HL-60 (cell line): ENCODE measurements at regions not wholly inside any gene's neighbourhood (a gene's known extent, or its start where the extent isn't known, plus 50 kb on each side); places are given as distances from the start of the nearest gene placed in this dataset.

Source experiments
- POLR2AphosphoS5 ChIP-seq: IDR thresholded peaks from 2 replicates; pipeline ENCODE4 v1.6.1; 2012; ENCODE audit warnings: low read depth
- TF ChIP-seq, protein P1 (sequence below): IDR thresholded peaks from one replicate; pipeline ENCODE4 v1.5.1; 2011; ENCODE audit warnings: low read length, control low read depth, inconsistent platforms; ENCODE audit not compliant: insufficient read depth

DNA sequence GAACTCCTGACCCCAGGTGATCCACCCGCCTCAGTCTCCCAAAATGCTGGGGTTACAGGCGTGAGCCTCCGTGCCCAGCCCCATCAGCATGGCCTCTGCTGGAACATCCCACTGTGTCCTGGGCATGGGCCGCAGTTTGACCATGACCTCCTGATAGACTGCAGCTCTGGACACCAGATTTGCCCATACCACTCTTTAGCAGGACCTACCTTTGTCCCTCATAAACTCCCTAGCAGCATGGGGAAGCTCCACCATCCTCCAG is 92.6 kb downstream of the MYCN start:
- TF ChIP-seq, protein P1, sequence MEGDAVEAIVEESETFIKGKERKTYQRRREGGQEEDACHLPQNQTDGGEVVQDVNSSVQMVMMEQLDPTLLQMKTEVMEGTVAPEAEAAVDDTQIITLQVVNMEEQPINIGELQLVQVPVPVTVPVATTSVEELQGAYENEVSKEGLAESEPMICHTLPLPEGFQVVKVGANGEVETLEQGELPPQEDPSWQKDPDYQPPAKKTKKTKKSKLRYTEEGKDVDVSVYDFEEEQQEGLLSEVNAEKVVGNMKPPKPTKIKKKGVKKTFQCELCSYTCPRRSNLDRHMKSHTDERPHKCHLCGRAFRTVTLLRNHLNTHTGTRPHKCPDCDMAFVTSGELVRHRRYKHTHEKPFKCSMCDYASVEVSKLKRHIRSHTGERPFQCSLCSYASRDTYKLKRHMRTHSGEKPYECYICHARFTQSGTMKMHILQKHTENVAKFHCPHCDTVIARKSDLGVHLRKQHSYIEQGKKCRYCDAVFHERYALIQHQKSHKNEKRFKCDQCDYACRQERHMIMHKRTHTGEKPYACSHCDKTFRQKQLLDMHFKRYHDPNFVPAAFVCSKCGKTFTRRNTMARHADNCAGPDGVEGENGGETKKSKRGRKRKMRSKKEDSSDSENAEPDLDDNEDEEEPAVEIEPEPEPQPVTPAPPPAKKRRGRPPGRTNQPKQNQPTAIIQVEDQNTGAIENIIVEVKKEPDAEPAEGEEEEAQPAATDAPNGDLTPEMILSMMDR, result no peak
- no peak for TF ChIP-seq POLR2AphosphoS5
